HCT116 (cell line): ENCODE measurements at regions not wholly inside any gene's neighbourhood (a gene's known extent, or its start where the extent isn't known, plus 50 kb on each side); places are given as distances from the start of the nearest gene placed in this dataset.

Experiments used
- ATAC-seq: fragments of 200-7000 bp; cut with Tn5 transposase; 2 replicates; pipeline ENCODE4 v1.9.1; 2020; ENCODE audit warnings: mild to moderate bottlenecking, moderate library complexity
- BruUV-seq: library from RNA; stranded (reverse); fragments of 400-500 nt; replicated peaks from 2 replicates; lab custom pipeline; 2021; lab: Mats Ljungman, UMichigan
- CTCF ChIA-PET: fragments of 300-600 bp; sonication (Branson Sonifier 250); formaldehyde crosslinking; loops from one replicate; lab custom pipeline; 2021; ENCODE audit warnings: antibody characterized with exemption; lab: Charles Lee
- POLR2A ChIA-PET: fragments of 300-600, 350-600 bp; sonication (Branson Sonifier 250); formaldehyde crosslinking; loops from one replicate; lab custom pipeline; 2021; ENCODE audit warnings: antibody characterized with exemption; lab: Charles Lee
- RAD21 ChIA-PET, 2 experiments: fragments of 300-600 bp; sonication (Branson Sonifier 250); formaldehyde crosslinking; loops; one replicate each; lab custom pipeline; 2023; ENCODE audit warnings: low total read pairs in 2 of 2; ENCODE audit not compliant: uncharacterized antibody in 2 of 2, unreplicated experiment in 2 of 2, low non-redundant PET in 1 of 2; lab: Charles Lee
- DNase-seq: peaks from one replicate; pipeline ENCODE4 v3.0.0-alpha.2; 2010; ENCODE audit warnings: low read depth, low spot score
- H2AFZ ChIP-seq: fragments of 200-600 bp; shearing (Covaris generic), sonication (generic); 2 replicates; pipeline ENCODE4 v1.6.1; 2017; ENCODE audit warnings: low read depth, mixed run types, mixed read lengths, antibody characterized with exemption, low read length; ENCODE audit not compliant: poor library complexity, severe bottlenecking
- H3K27ac ChIP-seq: 2 replicates; pipeline ENCODE4 v1.5.1; 2012; ENCODE audit warnings: low read depth, low read length
- H3K27me3 ChIP-seq: fragments of 200-600 bp; sonication (generic); 2 replicates; pipeline ENCODE4 v1.6.1; 2016; ENCODE audit warnings: mixed run types, low read length, mixed read lengths; ENCODE audit not compliant: insufficient read depth
- H3K36me3 ChIP-seq, 2 experiments: fragments of 200-500 bp in 1 of 2; fragments of 200-600 bp in 1 of 2; sonication (Bioruptor generic) in 1 of 2; sonication (generic) in 1 of 2; 2 replicates each; pipeline versions ENCODE4 v1.5.1 to v1.6.1; 2014 to 2016; ENCODE audit warnings: low read length in 2 of 2, inconsistent platforms in 1 of 2, mixed read lengths in 1 of 2, mixed run types in 1 of 2; ENCODE audit not compliant: insufficient read depth in 2 of 2, control insufficient read depth in 1 of 2
- H3K4me1 ChIP-seq, 2 experiments: fragments of 200-600 bp in 1 of 2; sonication (generic) in 1 of 2; 2 replicates each; pipeline versions ENCODE4 v1.5.1 to v1.6.1; 2012 to 2017; ENCODE audit warnings: low read length in 2 of 2, inconsistent platforms in 1 of 2, mild to moderate bottlenecking in 1 of 2, mixed read lengths in 1 of 2, mixed run types in 1 of 2, moderate library complexity in 1 of 2; ENCODE audit not compliant: insufficient read depth in 2 of 2, control insufficient read depth in 1 of 2
- H3K4me2 ChIP-seq: fragments of 200-600 bp; sonication (generic); 2 replicates; pipeline ENCODE4 v1.6.1; 2017; ENCODE audit warnings: mixed run types, low read length, mixed read lengths
- H3K4me3 ChIP-seq, 2 experiments: fragments of 200-600 bp in 1 of 2; sonication (generic) in 1 of 2; replicated peaks in 1 of 2; 2 replicates each; pipeline ENCODE4 v1.5.1; 2011 to 2016; ENCODE audit warnings: low read length in 2 of 2, control low read depth in 1 of 2, low read depth in 1 of 2, mild to moderate bottlenecking in 1 of 2, mixed read lengths in 1 of 2, mixed run types in 1 of 2
- H3K79me2 ChIP-seq: fragments of 200-600 bp; sonication (generic); 2 replicates; pipeline ENCODE4 v1.6.1; 2017; ENCODE audit warnings: mild to moderate bottlenecking, mixed run types, low read length, moderate library complexity, mixed read lengths; ENCODE audit not compliant: insufficient read depth
- H3K9ac ChIP-seq: fragments of 200-600 bp; sonication (generic); 2 replicates; pipeline ENCODE4 v1.6.1; 2016; ENCODE audit warnings: low read length, mixed read lengths
- H3K9me2 ChIP-seq: fragments of 200-600 bp; sonication (generic), shearing (Covaris generic); 2 replicates; pipeline ENCODE4 v1.6.1; 2017; ENCODE audit warnings: mixed run types, mild to moderate bottlenecking, moderate library complexity; ENCODE audit not compliant: insufficient read depth
- H3K9me3 ChIP-seq, 2 experiments: fragments of 200-500 bp in 1 of 2; fragments of 200-600 bp in 1 of 2; sonication (Bioruptor generic) in 1 of 2; sonication (generic) in 1 of 2; 2 replicates each; pipeline ENCODE4 v1.6.1; 2014 to 2017; ENCODE audit warnings: low read length in 2 of 2, mixed read lengths in 2 of 2, inconsistent platforms in 1 of 2, low read depth in 1 of 2, mild to moderate bottlenecking in 1 of 2, mixed run types in 1 of 2, moderate library complexity in 1 of 2; ENCODE audit not compliant: control insufficient read depth in 1 of 2, insufficient read depth in 1 of 2
- H4K20me1 ChIP-seq: fragments of 200-600 bp; sonication (generic), shearing (Covaris generic); 2 replicates; pipeline ENCODE4 v1.6.1; 2017; ENCODE audit warnings: mixed run types, mild to moderate bottlenecking, moderate library complexity; ENCODE audit not compliant: insufficient read depth
- CEBPB ChIP-seq: IDR thresholded peaks from 2 replicates; pipeline ENCODE4 v1.6.1; 2012; ENCODE audit warnings: low read depth
- EZH2phosphoT487 ChIP-seq: fragments of 200-600 bp; IDR thresholded peaks from 2 replicates; pipeline ENCODE4 v1.6.1; 2018; ENCODE audit warnings: antibody characterized with exemption, borderline replicate concordance
- FOSL1 ChIP-seq: IDR thresholded peaks from 2 replicates; pipeline ENCODE4 v1.6.1; 2012; ENCODE audit warnings: low read depth
- MAX ChIP-seq: IDR thresholded peaks from 2 replicates; pipeline ENCODE4 v1.6.1; 2012
- RAD21 ChIP-seq: IDR thresholded peaks from 2 replicates; pipeline ENCODE4 v1.6.1; 2012; ENCODE audit warnings: low read depth, mild to moderate bottlenecking
- REST ChIP-seq: IDR thresholded peaks from 2 replicates; pipeline ENCODE4 v1.6.1; 2012; ENCODE audit warnings: low read depth
- SIN3A ChIP-seq: IDR thresholded peaks from 2 replicates; pipeline ENCODE4 v1.6.1; 2012; ENCODE audit warnings: low read depth
- YY1 ChIP-seq: IDR thresholded peaks from 2 replicates; pipeline ENCODE4 v1.6.1; 2011; ENCODE audit warnings: low read length, low read depth, moderate library complexity, mild to moderate bottlenecking; ENCODE audit not compliant: insufficient replicate concordance; ENCODE audit errors: extremely low read depth
- ZFX ChIP-seq: fragments of 450-650 bp; IDR thresholded peaks from 2 replicates; pipeline ENCODE4 v1.6.1; 2017
- intact Hi-C: fragments of 100-400 bp; cut with micrococcal nuclease; formaldehyde crosslinking; loops from 2 replicates; pipeline ENCODE4 v1.10.0; 2022
- TF ChIP-seq, protein P1 (sequence below), 3 experiments: fragments of 200-600 bp in 1 of 3; sonication (generic) in 1 of 3; IDR thresholded peaks in 2 of 3; conservative IDR thresholded peaks in 1 of 3; 2 replicates each; pipeline ENCODE4 v1.5.1; 2012 to 2017; ENCODE audit warnings: low read depth in 2 of 3, low read length in 2 of 3, antibody characterized with exemption in 1 of 3, borderline replicate concordance in 1 of 3, control low read depth in 1 of 3, mild to moderate bottlenecking in 1 of 3, mixed read lengths in 1 of 3, mixed run types in 1 of 3, moderate library complexity in 1 of 3; ENCODE audit not compliant: insufficient read depth in 1 of 3

DNA sequence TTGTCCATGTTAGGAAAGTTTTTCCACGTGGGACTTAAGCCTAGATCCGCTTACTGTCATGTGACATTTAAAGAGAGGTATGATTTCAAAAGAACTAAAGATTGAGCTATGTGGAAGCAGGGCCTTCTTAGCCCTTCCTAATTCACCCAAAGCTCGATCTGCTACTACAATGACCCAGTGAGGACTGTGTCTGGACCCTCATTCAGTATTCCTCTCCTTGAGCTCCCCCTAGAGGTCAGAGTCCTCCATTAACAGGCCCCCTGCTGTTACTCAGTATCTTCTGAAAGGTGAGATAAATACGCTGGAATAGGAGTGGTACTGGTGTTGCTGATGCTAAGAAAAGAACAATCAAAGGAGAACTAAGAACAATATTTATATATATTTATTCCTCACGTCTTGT, 414.0 kb downstream of the GJA1 start:
- no peak overlapping the region for H3K9ac ChIP-seq
- TF ChIP-seq, protein P1, sequence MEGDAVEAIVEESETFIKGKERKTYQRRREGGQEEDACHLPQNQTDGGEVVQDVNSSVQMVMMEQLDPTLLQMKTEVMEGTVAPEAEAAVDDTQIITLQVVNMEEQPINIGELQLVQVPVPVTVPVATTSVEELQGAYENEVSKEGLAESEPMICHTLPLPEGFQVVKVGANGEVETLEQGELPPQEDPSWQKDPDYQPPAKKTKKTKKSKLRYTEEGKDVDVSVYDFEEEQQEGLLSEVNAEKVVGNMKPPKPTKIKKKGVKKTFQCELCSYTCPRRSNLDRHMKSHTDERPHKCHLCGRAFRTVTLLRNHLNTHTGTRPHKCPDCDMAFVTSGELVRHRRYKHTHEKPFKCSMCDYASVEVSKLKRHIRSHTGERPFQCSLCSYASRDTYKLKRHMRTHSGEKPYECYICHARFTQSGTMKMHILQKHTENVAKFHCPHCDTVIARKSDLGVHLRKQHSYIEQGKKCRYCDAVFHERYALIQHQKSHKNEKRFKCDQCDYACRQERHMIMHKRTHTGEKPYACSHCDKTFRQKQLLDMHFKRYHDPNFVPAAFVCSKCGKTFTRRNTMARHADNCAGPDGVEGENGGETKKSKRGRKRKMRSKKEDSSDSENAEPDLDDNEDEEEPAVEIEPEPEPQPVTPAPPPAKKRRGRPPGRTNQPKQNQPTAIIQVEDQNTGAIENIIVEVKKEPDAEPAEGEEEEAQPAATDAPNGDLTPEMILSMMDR (IDR thresholded peaks at IDR 0.05 in 2 of 3, conservative IDR thresholded peaks at IDR 0.05 in 1 of 3; ENCODE audit: borderline replicate concordance in 1 of 3, insufficient read depth in 1 of 3, low read depth in 2 of 3, low read length in 2 of 3), result peak; percentile 75 to 87 (median 77); a peak in 5 of 6 replicates
- TF ChIP-seq YY1, result peak; percentile 65
- TF ChIP-seq FOSL1, result no peak
- peak; percentile 92 for TF ChIP-seq RAD21
- TF ChIP-seq CEBPB, result no peak
- TF ChIP-seq EZH2phosphoT487, result no peak
- TF ChIP-seq, all 23 proteins: peak for 3
- DNase-seq (peak; percentile 53), ATAC-seq (peak; percentile 93)
- Histone ChIP-seq H3K4me2 (no peak overlapping the region), H3K36me3 (no peaks in the 10 kb centered on the region), H3K4me3 (no peak overlapping the region), H3K27ac (no peak overlapping the region), H3K9me3 (no peaks in the 10 kb centered on the region), H3K4me1 (no peaks in the 10 kb centered on the region), H3K9me2 (no peaks in the 10 kb centered on the region), H4K20me1 (no peaks in the 10 kb centered on the region), H2AFZ (peak overlapping the region; percentile 83), H3K79me2 (no peaks in the 10 kb centered on the region), H3K27me3 (no peaks in the 10 kb centered on the region)
- no TSS peak for BruUV-seq
- intact Hi-C loops, result loop anchor here (1.0 to 5.0 kb wide), 4 partner anchors 184 to 792 kb away; no protein-coding TSS in a partner anchor
- RAD21 ChIA-PET, result interaction anchor here (0.9 to 1.2 kb wide), 2 partner anchors 418 to 420 kb away, joined by 3 to 6 read pairs; no protein-coding TSS in a partner anchor
- CTCF ChIA-PET, result interaction anchor here (0.6 to 2.5 kb wide), 15 partner anchors 8 to 682 kb away, joined by 3 to 25 read pairs (median 4); partner anchors contain the start of gene GJA1
- POLR2A ChIA-PET, result no interaction called here

DNA sequence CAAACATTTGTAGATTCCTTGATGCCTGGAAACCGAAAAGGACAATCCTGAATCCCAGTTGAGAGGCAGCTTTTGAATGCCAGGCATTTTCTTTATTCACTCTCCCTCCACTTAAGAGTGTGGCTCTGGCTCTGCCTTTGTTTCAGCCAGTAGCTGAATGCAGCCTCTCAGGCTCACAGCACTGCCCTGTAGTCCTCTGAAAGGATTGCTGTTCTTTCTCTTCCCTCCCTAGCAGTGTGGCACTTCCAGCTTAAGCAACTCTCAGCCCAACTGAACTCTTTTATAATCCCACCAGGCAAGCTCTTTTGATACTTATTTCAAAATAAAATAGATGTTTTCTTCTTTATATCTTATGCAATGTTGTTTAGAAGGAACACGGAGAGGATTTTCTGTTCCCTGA, 415.6 kb downstream of the GJA1 start:
- Histone ChIP-seq H3K36me3 (no peaks in the 10 kb centered on the region), H2AFZ (no peak overlapping the region), H3K27ac (no peak overlapping the region), H3K9me3 (no peaks in the 10 kb centered on the region), H3K79me2 (no peaks in the 10 kb centered on the region), H3K4me1 (no peaks in the 10 kb centered on the region), H3K4me2 (no peak overlapping the region), H3K9ac (no peak overlapping the region), H3K27me3 (no peaks in the 10 kb centered on the region), H4K20me1 (no peaks in the 10 kb centered on the region), H3K4me3 (no peak overlapping the region), H3K9me2 (no peaks in the 10 kb centered on the region)
- ChIA-PET POLR2A (no interaction called here), CTCF (interaction anchor here (0.9 to 1.1 kb wide), 2 partner anchors 419 to 450 kb away, joined by 3 to 5 read pairs; no protein-coding TSS in a partner anchor), RAD21 (no interaction called here)
- DNase-seq (no peak), ATAC-seq (no peak)
- intact Hi-C loops, result loop anchor here (10.0 kb wide), 1 partner anchor 514 kb away; no protein-coding TSS in a partner anchor
- BruUV-seq, result no TSS peak
- no peak for TF ChIP-seq MAX
- TF ChIP-seq SIN3A, result no peak
- TF ChIP-seq EZH2phosphoT487, result no peak
- no peak for TF ChIP-seq ZFX
- TF ChIP-seq, protein P1 (IDR thresholded peaks at IDR 0.05 in 2 of 3, conservative IDR thresholded peaks at IDR 0.05 in 1 of 3; ENCODE audit: borderline replicate concordance in 1 of 3, insufficient read depth in 1 of 3, low read depth in 2 of 3, low read length in 2 of 3), result no peak
- no peak for TF ChIP-seq RAD21
- TF ChIP-seq REST, result no peak
- TF ChIP-seq CEBPB, result no peak
